ENCODE measurements at regions not wholly inside any gene's neighbourhood (a gene's known extent, or its start where the extent isn't known, plus 50 kb on each side); places are given as distances from the start of the nearest gene placed in this dataset.

- DNase-seq: no peak
Observed at GRCh38 chr1:147463022-147463421, 78.3 kb upstream of the BCL9 start.

GRCh38 chr1:147466543-147466942 is 74.8 kb upstream of the BCL9 start:
- no peak for DNase-seq

GRCh38 chr1:147470079-147470478 is 71.2 kb upstream of the BCL9 start:
- no peak for DNase-seq

- DNase-seq: no peak
Observed at GRCh38 chr1:147472489-147472888, 68.8 kb upstream of the BCL9 start.

GRCh38 chr1:147472966-147473732 is 68.2 kb upstream of the BCL9 start:
- no peak for DNase-seq

- DNase-seq: no peak
Observed at GRCh38 chr1:147473733-147474049, 67.6 kb upstream of the BCL9 start.

- no peak for DNase-seq
Observed at GRCh38 chr1:147475488-147475887, 65.8 kb upstream of the BCL9 start.

GRCh38 chr1:147478521-147478920 is 62.8 kb upstream of the BCL9 start:
- DNase-seq: no peak

GRCh38 chr1:147479864-147480564 is 61.3 kb upstream of the BCL9 start:
- DNase-seq: no peak

- DNase-seq: no peak
Observed at GRCh38 chr1:147480565-147480935, 60.8 kb upstream of the BCL9 start.

GRCh38 chr1:147486876-147487656 is 54.2 kb upstream of the BCL9 start:
- DNase-seq: no peak

- DNase-seq: no peak
Observed at GRCh38 chr1:147491098-147491497, 50.2 kb upstream of the BCL9 start.
